ENCODE measurements at regions not wholly inside any gene's neighbourhood (a gene's known extent, or its start where the extent isn't known, plus 50 kb on each side); places are given as distances from the start of the nearest gene placed in this dataset.
"Not testable (repeated sequence)": the region's sequence is repeated elsewhere in the genome, so short reads cannot be mapped to it uniquely, and the experiment has no call there.

- Histone ChIP-seq H3K27me3 (ENCODE audit: control insufficient read depth, insufficient read depth, low read length) (no peaks in the 10 kb centered on the region), H3K36me3 (replicated peaks; ENCODE audit: control insufficient read depth, insufficient read depth, low read length) (no peaks in the 10 kb centered on the region), H3K4me3 (ENCODE audit: insufficient read depth, low read depth, low read length) (no peak overlapping the region)
- DNase-seq: peak; percentile 28
These were observed 440.5 kb upstream of the CBLB start for GRCh38 chr3:106309274-106309673.

GRCh38 chr3:106309798-106310197 is 441.0 kb upstream of the CBLB start:
- DNase-seq; H3K27me3 ChIP-seq (ENCODE audit: control insufficient read depth, insufficient read depth, low read length); H3K36me3 ChIP-seq (replicated peaks; ENCODE audit: control insufficient read depth, insufficient read depth, low read length); H3K4me3 ChIP-seq (ENCODE audit: insufficient read depth, low read depth, low read length): not testable (repeated sequence)

- no peaks in the 10 kb centered on the region for H3K27me3 ChIP-seq (ENCODE audit: control insufficient read depth, insufficient read depth, low read length)
- no peak for DNase-seq
- H3K36me3 ChIP-seq (replicated peaks; ENCODE audit: control insufficient read depth, insufficient read depth, low read length): no peaks in the 10 kb centered on the region
- no peak overlapping the region for H3K4me3 ChIP-seq (ENCODE audit: insufficient read depth, low read depth, low read length)
These were observed 448.6 kb upstream of the CBLB start for GRCh38 chr3:106317141-106318055.

- not testable (repeated sequence) for DNase-seq; H3K36me3 ChIP-seq (replicated peaks; ENCODE audit: control insufficient read depth, insufficient read depth, low read length); H3K27me3 ChIP-seq (ENCODE audit: control insufficient read depth, insufficient read depth, low read length); H3K4me3 ChIP-seq (ENCODE audit: insufficient read depth, low read depth, low read length)
These were observed 452.6 kb upstream of the CBLB start for GRCh38 chr3:106321438-106321837.

GRCh38 chr3:106323586-106323985 is 454.8 kb upstream of the CBLB start:
- Histone ChIP-seq H3K27me3 (ENCODE audit: control insufficient read depth, insufficient read depth, low read length) (no peaks in the 10 kb centered on the region), H3K36me3 (replicated peaks; ENCODE audit: control insufficient read depth, insufficient read depth, low read length) (no peaks in the 10 kb centered on the region), H3K4me3 (ENCODE audit: insufficient read depth, low read depth, low read length) (no peak overlapping the region)
- no peak for DNase-seq

GRCh38 chr3:106326941-106327695 is 458.3 kb upstream of the CBLB start:
- Histone ChIP-seq H3K27me3 (ENCODE audit: control insufficient read depth, insufficient read depth, low read length) (no peaks in the 10 kb centered on the region), H3K4me3 (ENCODE audit: insufficient read depth, low read depth, low read length) (no peak overlapping the region), H3K36me3 (replicated peaks; ENCODE audit: control insufficient read depth, insufficient read depth, low read length) (no peaks in the 10 kb centered on the region)
- no peak for DNase-seq

- Histone ChIP-seq H3K27me3 (ENCODE audit: control insufficient read depth, insufficient read depth, low read length) (no peaks in the 10 kb centered on the region), H3K36me3 (replicated peaks; ENCODE audit: control insufficient read depth, insufficient read depth, low read length) (no peaks in the 10 kb centered on the region), H3K4me3 (ENCODE audit: insufficient read depth, low read depth, low read length) (no peak overlapping the region)
- no peak for DNase-seq
These were observed 458.8 kb upstream of the CBLB start for GRCh38 chr3:106327696-106328025.

GRCh38 chr3:106328224-106328623 is 459.4 kb upstream of the CBLB start:
- no peak for DNase-seq
- Histone ChIP-seq H3K4me3 (ENCODE audit: insufficient read depth, low read depth, low read length) (no peak overlapping the region), H3K36me3 (replicated peaks; ENCODE audit: control insufficient read depth, insufficient read depth, low read length) (no peaks in the 10 kb centered on the region), H3K27me3 (ENCODE audit: control insufficient read depth, insufficient read depth, low read length) (no peaks in the 10 kb centered on the region)

GRCh38 chr3:106329521-106329920 is 460.7 kb upstream of the CBLB start:
- H3K27me3 ChIP-seq (ENCODE audit: control insufficient read depth, insufficient read depth, low read length): no peaks in the 10 kb centered on the region
- no peak overlapping the region for H3K4me3 ChIP-seq (ENCODE audit: insufficient read depth, low read depth, low read length)
- no peak for DNase-seq
- no peaks in the 10 kb centered on the region for H3K36me3 ChIP-seq (replicated peaks; ENCODE audit: control insufficient read depth, insufficient read depth, low read length)

GRCh38 chr3:106331636-106332035 is 462.8 kb upstream of the CBLB start:
- no peak overlapping the region for H3K4me3 ChIP-seq (ENCODE audit: insufficient read depth, low read depth, low read length)
- no peak for DNase-seq
- H3K27me3 ChIP-seq (ENCODE audit: control insufficient read depth, insufficient read depth, low read length): no peaks in the 10 kb centered on the region
- H3K36me3 ChIP-seq (replicated peaks; ENCODE audit: control insufficient read depth, insufficient read depth, low read length): no peaks in the 10 kb centered on the region

- no peaks in the 10 kb centered on the region for H3K36me3 ChIP-seq (replicated peaks; ENCODE audit: control insufficient read depth, insufficient read depth, low read length)
- no peak overlapping the region for H3K4me3 ChIP-seq (ENCODE audit: insufficient read depth, low read depth, low read length)
- no peak for DNase-seq
- H3K27me3 ChIP-seq (ENCODE audit: control insufficient read depth, insufficient read depth, low read length): no peaks in the 10 kb centered on the region
These were observed 463.3 kb upstream of the CBLB start for GRCh38 chr3:106332129-106332528.

- H3K4me3 ChIP-seq (ENCODE audit: insufficient read depth, low read depth, low read length): no peak overlapping the region
- H3K36me3 ChIP-seq (replicated peaks; ENCODE audit: control insufficient read depth, insufficient read depth, low read length): no peaks in the 10 kb centered on the region
- H3K27me3 ChIP-seq (ENCODE audit: control insufficient read depth, insufficient read depth, low read length): no peaks in the 10 kb centered on the region
- no peak for DNase-seq
These were observed 464.1 kb upstream of the CBLB start for GRCh38 chr3:106332884-106333283.

GRCh38 chr3:106333911-106334618 is 465.3 kb upstream of the CBLB start:
- Histone ChIP-seq H3K4me3 (ENCODE audit: insufficient read depth, low read depth, low read length) (no peak overlapping the region), H3K27me3 (ENCODE audit: control insufficient read depth, insufficient read depth, low read length) (no peaks in the 10 kb centered on the region), H3K36me3 (replicated peaks; ENCODE audit: control insufficient read depth, insufficient read depth, low read length) (no peaks in the 10 kb centered on the region)
- DNase-seq: no peak

- no peaks in the 10 kb centered on the region for H3K27me3 ChIP-seq (ENCODE audit: control insufficient read depth, insufficient read depth, low read length)
- no peak for DNase-seq
- H3K36me3 ChIP-seq (replicated peaks; ENCODE audit: control insufficient read depth, insufficient read depth, low read length): no peaks in the 10 kb centered on the region
- H3K4me3 ChIP-seq (ENCODE audit: insufficient read depth, low read depth, low read length): no peak overlapping the region
These were observed 467.8 kb upstream of the CBLB start for GRCh38 chr3:106336619-106337018.

GRCh38 chr3:106337116-106337515 is 468.3 kb upstream of the CBLB start:
- Histone ChIP-seq H3K36me3 (replicated peaks; ENCODE audit: control insufficient read depth, insufficient read depth, low read length) (no peaks in the 10 kb centered on the region), H3K27me3 (ENCODE audit: control insufficient read depth, insufficient read depth, low read length) (no peaks in the 10 kb centered on the region)
- DNase-seq: no peak

More at GRCh38 chr3:106337116-106337515, 468.3 kb upstream of the CBLB start:
- H3K4me3 ChIP-seq (ENCODE audit: insufficient read depth, low read depth, low read length): no peak overlapping the region
